ENCODE measurements at regions not wholly inside any gene's neighbourhood (a gene's known extent, or its start where the extent isn't known, plus 50 kb on each side); places are given as distances from the start of the nearest gene placed in this dataset.
A peak's percentile ranks its signal among the peaks of the same experiment; 100 is the strongest.

GRCh38 chr21:18950045-18950740 lies 546.6 kb upstream of the TMPRSS15 start:
- DNase-seq (ENCODE audit: extremely low read depth in 1 of 4, low spot score in 3 of 4) (peak in 1 of 4 experiments; percentile 11), ATAC-seq (no peak), FAIRE-seq (no peak)
- POLR2A ChIA-PET = no interaction called here
- Histone ChIP-seq H3K9ac (ENCODE audit: insufficient read depth in 1 of 2, low read depth in 2 of 2, low read length in 2 of 2) (no peak overlapping the region), H3K4me2 (ENCODE audit: insufficient read depth, low read length) (no peak overlapping the region), H3K27ac (ENCODE audit: extremely low read depth, low read depth, low read length) (no peak overlapping the region), H3K4me1 (replicated peaks in 1 of 2; ENCODE audit: control insufficient read depth in 2 of 2, insufficient read depth in 2 of 2, low read length in 2 of 2) (no peaks in the 10 kb centered on the region), H3K79me2 (ENCODE audit: control insufficient read depth, insufficient read depth, low read length) (no peaks in the 10 kb centered on the region), H4K20me1 (replicated peaks; ENCODE audit: control insufficient read depth, insufficient read depth, low read length) (no peaks in the 10 kb centered on the region), H3K4me3 (no peak overlapping the region), H3K9me3 (replicated peaks; ENCODE audit: control insufficient read depth, insufficient read depth, low read depth, low read length) (no peaks in the 10 kb centered on the region), H3K27me3 (ENCODE audit: control insufficient read depth in 2 of 2, insufficient read depth in 2 of 2, low read length in 2 of 2) (no peaks in the 10 kb centered on the region), H3K36me3 (ENCODE audit: control insufficient read depth, insufficient read depth, low read length) (no peaks in the 10 kb centered on the region), H2AFZ (ENCODE audit: low read depth, low read length) (no peak overlapping the region), H3K9me1 (ENCODE audit: control insufficient read depth, insufficient read depth, low read length) (no peaks in the 10 kb centered on the region)
- WGBS (ENCODE audit: insufficient coverage, low coverage, missing lambda C conversion rate) = 2% methylated on average over 12 of the region's 13 CpGs
- BruUV-seq (replicated peaks) = no TSS peak
- intact Hi-C loops (cut with micrococcal nuclease) (no loop called here), in situ Hi-C loops (cut with MboI) (no loop called here)
- CTCF ChIA-PET (ENCODE audit: low intra/inter-chr PET ratio) = no interaction called here
- peak in 2 of 3 experiments; percentile 78 to 92; a peak in 4 of 6 replicates for TF ChIP-seq ZBTB11 (CRISPR knock-in tag; IDR thresholded peaks at IDR 0.05)
- TF ChIP-seq CUX1 (CRISPR knock-in tag; IDR thresholded peaks at IDR 0.05) = no peak
- TF ChIP-seq GABPA (tag; conservative IDR thresholded peaks at IDR 0.05; ENCODE audit: low read depth) = peak; percentile 86
- TF ChIP-seq VEZF1 (CRISPR knock-in tag; IDR thresholded peaks at IDR 0.05) = no peak
- TF ChIP-seq ZBTB9 (CRISPR knock-in tag; IDR thresholded peaks at IDR 0.05) = no peak

Measured in K562 (cell line).